Right renal pelvis (tissue), 4 donors: ENCODE measurements at regions not wholly inside any gene's neighbourhood (a gene's known extent, or its start where the extent isn't known, plus 50 kb on each side); places are given as distances from the start of the nearest gene placed in this dataset.
"Not testable (repeated sequence)": the region's sequence is repeated elsewhere in the genome, so short reads cannot be mapped to it uniquely, and the experiment has no call there.

ENCODE experiments used
- DNase-seq, 4 donors: peaks; one replicate each; pipeline ENCODE4 v3.0.0-alpha.2; 2013; ENCODE audit warnings: low read depth in 4 of 4, low spot score in 3 of 4, missing footprints in 1 of 4

DNA sequence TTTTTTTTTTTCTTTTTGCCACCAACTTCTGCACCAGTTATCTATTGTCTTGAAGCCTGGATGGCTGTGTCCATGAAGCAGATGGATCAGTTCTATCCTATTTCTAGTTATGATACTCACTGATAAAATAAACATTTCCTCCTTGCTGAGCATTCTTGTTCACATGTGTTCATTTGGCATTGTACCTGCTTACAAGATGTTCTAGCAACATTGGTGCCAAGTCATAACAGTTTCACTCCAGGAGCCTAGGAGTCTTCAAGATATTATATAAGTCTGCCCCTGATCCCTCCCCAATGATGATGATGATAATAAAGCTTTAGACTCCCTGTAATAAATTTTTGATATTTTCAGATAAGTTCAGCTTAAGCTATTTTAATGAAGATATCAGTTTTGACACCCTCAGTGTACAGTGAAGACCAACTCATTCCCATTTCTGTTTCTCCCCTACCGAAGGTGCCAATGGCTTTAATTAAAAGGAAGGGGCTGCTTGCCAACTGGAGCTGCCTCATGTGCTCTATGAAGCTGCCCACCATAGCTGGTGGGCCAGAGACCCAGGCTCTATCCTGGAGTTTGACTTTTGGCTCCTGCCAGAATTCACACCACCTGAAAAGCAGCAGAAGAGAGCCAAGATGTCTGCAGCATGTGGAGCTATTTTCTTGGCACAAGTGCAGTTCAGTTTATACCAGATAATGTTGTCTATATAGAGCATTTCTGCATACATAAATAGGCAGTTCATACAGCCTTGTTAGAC is 265.4 kb upstream of the TET2 start:
- no peak for DNase-seq

DNA sequence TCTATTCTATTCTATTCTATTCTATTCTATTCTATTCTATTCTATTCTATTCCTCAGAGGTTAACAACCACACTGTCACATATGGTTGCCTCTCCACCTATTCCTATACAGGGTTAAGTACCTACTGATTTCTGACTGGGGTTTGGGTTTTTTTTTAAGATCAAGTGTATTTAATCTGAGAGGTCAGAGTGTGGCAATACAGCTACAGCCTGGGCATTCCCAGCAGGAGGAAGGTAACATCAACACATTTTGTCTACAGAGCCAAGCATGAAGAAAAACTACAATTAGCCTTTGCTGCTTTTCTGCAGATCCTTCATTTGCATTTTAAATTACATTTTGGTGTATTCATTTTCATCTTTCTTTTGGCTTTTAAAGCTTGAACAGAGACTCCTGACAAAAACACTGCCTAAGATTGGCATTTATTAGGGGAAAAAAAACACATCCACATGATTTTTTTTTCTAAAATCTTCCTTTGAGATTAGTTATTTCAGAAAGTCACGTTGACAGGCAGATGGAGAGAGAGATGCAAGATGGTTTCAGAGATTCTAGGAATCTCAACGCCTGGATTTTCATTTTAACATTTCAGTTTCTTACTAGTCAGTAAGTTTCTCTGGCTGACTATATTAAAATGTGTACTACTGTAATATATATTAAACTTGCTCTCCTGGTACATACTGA is 255.9 kb upstream of the TET2 start:
- no peak for DNase-seq

DNA sequence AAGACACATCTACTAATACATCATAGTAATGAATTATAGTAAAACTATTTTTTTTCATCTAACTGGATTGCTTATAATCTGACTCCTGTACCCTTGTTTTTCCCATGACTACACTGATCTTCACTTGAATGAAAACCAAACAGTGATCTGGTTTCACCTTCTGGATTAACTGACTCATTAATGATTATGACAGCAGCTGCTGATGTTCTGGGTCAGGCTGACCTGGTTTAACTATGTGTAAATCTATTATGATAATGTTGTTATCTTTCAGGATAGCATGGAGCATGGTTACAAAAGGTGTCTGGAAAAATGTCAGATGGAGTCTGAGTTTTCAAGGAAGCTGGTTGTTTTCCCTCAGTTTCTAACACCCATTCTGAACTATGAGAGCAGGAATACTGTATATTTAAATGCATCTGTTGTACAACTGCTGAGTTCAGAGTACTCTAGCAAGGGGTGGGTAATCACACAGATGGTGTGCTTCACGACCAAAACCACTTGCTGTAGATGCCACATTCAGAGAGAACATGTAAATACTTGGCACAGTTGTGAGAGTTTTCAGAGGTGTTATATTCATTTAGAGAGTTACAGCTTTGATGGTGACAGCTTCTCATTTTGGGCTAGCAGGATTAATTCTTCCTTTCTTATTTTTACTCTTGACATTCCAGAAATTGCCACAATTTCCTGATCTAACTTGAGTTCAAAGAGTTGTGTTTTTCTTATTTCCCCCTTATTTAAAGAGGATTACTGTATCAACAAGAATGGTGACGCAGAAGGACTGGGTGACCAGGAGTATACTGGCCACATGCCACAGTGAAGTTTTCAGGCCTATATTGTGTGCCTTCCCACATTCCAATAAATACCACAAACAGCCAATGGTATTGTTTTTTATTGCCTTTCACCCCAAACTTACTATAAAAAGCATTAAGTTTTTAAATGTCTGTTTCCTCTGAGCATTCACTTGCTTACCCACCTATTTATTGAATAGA is 249.7 kb upstream of the TET2 start:
- no peak for DNase-seq

DNA sequence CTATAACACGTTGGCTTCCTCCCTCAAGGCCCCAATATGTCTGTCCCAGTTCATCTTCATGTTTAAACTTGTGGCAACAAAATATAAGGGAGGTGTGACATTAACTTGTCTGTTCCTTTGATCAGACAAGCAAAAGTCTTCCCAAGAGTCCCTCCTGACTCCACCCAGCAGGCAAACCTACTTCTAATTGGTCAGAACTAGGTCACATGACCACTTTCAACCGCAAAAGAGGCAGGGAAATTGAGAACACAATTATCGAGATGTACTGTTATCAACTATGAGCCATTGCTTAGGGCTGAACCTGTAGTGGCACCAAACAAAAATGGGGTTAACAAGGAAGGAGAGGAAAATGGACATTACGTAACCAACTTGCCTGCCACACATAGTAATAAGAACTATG is 246.8 kb upstream of the TET2 start:
- no peak for DNase-seq

DNA sequence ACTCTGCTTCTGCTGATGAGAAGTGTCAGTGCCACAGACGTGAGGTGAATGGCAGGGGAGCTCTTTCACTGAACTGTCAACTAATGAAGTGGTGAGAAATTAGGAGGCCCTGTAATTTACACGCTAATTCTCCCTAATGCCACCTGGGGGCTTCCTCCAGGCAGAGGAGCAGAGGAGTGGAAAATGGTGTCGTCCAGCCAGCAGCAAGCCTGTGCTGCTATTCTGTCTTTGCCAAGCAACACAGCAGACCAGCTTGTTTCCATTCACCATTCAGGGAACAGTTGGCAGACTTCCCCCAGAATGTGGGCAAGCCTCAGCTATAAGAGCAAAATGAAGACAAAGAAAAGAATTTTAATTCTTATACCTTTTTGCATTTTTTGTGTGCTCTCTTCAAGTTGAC is 245.2 kb upstream of the TET2 start:
- no peak for DNase-seq

DNA sequence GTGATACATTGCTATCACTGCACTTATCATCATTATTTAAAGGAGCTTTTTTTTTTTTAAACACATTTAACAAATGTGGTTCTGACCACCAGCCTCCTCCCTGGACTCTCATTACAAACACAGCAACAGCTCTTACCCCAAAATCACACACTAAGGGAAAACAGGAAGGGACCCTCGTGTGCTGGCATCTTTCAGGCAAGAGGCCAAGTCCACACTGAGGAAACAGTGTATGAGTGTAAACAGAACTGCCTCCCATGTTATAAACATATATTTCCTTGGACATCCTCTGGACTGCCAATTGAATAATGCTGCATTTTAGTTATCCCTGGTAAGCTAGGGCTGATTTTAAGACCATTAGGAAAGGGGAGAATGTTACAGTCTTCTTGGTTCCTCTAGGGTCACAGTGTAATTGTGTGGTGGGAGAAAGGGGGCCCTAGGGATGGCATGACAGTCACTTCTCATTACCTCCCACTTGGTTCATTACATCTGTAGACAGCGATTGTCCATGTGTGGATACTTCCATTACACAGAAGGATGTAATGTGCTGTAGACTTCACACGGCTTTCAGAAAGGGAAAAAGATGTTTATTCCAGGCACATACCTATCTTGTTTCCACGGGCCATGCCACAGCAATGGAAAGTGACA is 244.6 kb upstream of the TET2 start:
- DNase-seq = no peak

DNA sequence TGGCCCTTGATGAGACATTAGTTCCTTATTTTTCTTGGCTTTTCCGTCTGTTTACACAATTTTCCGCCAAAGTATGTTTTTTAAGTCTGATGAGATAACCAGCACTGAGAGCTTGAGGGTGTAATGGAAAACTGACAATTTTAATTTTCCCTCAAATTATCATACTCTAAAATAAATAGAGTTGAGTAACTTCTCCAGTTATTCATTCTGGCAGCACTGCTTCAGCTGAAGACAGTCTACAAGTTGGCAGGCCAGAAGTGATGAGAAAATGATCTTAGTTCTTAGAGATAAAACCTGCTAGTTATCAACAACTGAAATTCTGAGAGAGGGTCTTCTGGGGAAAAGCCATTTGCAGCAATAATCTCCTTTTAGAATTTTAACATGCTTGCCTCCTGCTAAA is 241.6 kb upstream of the TET2 start:
- DNase-seq = no peak

DNA sequence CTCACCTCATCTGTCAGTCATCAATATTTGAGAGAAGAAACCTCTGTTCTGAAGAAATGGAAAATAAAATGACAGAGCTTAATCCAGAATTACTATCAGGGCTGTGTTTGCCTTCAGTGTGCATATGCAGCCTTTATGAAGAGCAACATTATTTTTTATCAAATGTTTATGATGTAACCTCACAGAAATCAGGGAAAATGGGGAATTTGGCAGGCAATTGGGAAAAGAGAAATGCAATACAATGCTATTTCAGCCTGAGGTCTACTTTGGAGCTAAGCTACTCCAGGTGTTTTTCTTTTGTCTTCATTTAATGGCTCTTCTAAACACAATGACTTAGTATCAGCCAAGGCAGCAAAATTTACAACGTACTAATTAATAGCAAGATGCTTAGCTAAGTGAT is 241.1 kb upstream of the TET2 start:
- DNase-seq = no peak

DNA sequence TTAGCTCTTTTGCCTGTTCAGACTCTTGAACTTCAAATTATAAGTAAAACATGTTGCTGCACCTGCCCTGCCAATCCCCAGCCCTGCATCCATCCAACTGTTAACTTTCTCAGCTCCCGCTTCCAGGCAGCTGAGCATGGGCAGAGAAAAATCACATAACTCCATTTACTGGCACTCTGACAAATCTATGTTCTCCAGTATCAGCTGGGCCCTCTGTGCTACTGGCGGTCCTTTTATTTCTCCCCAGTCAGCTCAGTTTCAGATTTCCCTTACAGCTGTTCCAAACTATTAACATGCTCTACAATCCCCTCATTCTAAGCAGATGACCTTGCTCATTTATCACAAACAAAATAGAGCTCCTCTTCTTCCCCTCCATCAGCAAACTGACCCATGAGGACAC is 240.4 kb upstream of the TET2 start:
- no peak for DNase-seq

DNA sequence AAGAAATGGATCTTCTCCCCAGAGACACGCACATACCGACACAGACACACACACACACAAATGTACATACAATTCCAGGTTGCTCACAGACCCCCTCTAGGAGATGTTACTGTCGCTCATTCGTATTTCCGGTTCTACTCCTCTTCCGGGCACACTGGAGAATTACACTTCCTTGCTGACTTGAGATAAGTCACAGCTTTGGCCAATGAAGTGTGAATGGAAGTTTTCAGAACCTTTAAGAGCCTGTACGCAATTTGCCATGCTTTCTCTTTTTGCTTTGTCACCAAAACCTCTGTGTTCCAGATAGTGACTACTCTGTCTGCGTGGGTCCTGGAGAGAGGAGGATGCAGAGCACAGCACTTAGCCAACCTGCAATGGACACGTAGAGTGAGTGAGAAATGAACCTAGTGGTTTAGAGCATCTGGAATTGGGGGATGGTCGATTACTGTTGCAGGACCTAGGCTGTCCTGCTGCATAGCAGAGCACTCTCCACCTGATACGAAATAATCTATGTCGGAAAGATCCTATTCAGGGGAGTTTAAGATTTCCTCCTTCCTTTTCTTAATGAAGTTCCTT is 239.5 kb upstream of the TET2 start:
- no peak for DNase-seq

DNA sequence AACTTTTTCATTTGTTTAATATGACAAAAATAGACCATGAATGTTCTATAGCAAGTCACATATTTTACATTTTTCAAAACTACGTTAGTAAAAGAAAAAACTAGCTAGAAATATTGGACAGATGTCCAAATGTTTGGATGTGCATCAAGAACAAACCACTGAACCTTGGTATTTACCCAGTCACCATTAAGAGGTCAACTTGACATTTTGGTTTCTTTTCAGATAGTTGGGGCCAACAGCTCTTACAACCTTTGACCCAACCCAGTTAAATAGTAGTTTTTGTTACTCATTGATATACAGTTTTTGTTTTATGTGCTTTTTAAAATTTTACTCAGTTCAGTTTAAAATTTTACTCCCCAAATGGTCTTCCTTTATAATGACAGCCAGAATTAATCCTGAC is 238.7 kb upstream of the TET2 start:
- DNase-seq = no peak

DNA sequence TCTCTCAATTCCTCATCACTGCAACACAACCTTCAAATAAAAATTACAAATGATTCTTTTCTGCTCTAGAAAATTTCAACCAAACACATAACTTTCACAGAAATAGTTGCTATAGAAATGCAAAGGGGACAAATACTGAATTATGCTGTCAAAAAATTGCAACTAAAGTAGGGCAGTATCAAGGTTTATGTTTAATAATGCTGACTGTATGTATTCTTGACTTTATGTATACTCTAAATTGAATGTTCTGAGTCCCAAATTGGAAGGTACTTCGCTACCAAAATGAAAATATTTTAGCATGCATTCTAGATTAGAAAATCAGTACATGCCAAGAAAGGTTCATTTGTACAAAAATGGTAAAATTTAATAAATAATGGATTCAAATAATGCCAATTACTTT is 237.3 kb upstream of the TET2 start:
- no peak for DNase-seq

DNA sequence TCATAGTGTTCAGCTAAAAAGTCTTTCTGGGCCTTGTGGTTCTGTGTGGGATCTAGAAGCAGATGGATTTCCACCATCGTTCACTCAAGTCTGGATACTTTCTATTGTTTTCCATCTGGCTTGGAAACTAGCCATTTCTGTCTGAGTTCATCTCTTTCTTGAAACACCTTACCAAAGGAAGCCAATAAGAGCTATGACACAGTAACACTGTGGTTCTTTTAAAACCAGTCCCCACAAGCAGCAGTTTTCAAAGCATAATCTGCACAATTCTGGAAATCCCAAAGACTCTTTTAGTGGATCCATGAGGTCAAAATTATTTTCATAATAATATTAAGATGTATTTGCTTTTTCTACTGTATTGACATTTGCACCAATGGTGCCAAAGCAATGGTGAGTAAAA is 234.2 kb upstream of the TET2 start:
- no peak for DNase-seq

DNA sequence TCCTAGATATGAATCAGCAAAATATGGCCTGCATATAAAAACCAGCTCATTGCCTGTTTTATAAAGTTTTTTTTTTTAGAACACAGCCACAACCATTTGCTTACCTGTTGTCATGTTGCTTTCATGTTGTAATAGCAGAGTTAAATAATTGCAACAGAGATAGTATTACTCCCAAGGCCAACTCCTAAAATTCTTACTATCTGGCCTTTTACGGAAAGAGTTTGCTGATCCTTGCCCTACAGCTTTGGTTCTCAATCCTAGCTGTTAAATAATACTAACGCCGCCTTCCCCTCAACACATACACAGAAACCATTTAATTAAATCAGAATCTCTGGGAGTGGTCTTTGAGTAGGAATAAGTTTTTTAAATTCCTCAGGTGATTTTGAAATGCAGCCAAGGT is 231.3 kb upstream of the TET2 start:
- DNase-seq = no peak

DNA sequence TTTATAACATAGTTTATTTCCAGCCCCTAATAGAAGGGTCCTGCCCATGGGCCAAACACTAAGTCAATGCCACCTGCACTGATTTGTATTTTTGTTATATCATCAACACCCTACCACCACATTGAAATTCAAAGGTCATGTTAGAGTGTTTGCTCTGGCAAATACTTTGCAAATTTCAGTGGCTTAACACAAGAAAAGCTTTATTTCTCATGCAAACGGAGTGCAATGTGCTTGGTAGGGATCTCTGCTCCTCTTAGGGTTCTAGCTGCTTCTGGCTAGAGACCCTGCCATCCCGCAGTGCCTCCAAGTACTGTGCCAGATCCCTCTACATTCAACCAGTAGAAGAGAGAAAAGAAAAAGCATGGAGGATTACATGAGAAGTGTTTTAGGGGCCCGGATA is 230.8 kb upstream of the TET2 start:
- DNase-seq = no peak

DNA sequence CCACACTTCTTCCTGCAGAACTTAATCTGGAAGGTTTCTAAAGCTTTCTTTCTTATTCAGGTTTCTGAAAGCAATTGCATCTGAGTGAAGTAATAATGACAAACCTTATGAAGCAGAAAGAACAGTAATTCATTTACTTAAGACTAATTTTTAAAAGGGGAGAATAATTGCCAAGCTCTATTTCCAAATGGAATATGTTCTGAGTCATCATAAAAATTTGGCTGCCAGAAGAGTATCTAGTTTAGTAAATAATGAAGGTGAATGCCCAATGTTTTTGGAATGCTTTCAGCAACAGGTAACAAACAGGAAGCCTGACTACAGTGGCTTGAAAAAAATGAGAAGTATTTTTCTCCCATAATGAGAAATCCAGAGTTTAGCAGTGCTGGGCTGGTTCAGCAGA is 227.3 kb upstream of the TET2 start:
- DNase-seq = no peak

DNA sequence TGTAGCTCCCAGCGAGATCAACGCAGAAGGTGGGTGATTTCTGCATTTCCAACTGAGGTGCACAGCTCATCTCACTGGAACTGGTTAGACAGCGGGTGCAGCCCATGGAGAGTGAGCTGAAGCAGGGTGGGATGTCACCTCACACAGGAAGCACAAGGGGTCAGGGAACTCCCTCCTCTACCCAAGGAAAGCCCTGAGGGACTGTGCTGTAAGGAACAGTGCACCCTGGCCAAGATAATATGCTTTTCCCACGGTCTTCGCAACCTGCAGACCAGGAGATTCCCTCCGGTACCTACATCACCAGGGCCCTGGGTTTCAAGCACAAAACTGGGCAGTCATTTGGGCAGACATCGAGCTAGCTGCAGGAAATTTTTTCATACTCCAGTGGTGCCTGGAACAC is 216.4 kb upstream of the TET2 start:
- no peak for DNase-seq

DNA sequence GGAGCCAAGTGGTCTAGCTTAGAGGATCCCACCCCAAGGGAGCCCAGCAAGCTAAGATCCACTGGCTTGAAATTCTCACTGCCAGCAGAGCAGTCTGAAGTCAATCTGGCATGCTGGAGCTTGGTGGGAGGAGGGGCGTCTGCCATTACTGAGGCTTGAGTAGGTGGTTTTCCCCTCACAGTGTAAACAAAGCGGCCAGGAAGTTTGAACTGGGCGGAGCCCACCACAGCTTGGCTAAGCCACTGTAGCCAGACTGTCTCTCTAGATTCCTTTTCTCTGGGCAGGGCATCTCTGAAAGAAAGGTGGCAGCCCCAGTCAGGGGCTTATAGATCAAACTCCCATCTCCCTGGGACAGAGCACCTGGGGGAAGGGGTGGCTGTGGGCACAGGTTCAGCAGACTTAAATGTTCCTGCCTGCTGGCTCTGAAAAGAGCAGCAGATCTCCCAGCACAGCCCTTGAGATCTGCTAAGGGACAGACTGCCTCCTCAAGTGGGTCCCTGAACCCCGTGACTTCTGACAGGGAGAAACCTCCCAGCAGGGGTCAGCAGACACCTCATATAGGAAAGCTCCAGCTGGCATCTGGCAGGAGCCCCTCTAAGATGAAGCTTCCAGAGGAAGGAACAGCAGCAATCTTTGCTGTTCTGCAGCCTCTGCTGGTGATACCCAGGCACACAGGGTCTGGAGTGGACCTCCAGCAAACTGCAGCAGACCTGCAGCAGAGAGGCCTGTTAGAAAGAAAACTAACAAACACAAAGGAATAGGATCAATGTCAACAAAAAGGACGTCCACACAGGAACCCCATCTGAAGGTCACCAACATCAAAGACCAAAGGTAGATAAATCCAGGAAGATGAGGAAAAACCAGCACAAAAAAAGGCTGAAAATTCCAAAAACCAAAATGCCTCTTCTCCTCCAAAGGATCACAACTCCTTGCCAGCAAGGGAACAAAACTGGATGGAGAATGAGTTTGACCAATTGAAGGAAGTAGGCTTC is 215.6 kb upstream of the TET2 start:
- DNase-seq = not testable (repeated sequence)

DNA sequence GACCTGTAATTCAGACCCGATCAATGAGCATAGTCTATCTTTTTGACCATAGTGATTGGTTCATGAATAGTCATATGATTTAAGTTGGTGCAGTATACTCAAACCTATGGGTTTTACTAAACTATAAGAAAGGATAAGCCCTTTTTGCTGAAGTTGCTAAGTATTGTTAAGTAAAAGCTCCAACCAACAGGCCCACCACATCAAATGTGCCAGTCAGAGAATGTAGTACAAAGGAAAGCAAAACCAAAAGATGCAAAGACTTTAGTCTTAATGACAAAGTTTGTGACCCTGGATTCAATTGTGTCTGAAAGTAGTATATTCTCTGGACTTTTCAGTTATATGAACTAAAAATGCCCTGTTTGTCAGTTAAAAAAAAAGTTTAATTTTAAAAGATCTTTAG is 208.1 kb upstream of the TET2 start:
- DNase-seq = no peak
